ENCODE measurements at regions not wholly inside any gene's neighbourhood (a gene's known extent, or its start where the extent isn't known, plus 50 kb on each side); places are given as distances from the start of the nearest gene placed in this dataset.

GRCh38 chr1:48089356-48089891, 92.2 kb upstream of the TRABD2B start:
- no peaks in the 10 kb centered on the region for H3K4me1 Mint-ChIP-seq (ENCODE audit: low read depth, unreplicated experiment)
- peaks cover 2% of the 10 kb centered on the region for H3K27me3 Mint-ChIP-seq (ENCODE audit: unreplicated experiment)
- H3K9me3 Mint-ChIP-seq (ENCODE audit: unreplicated experiment): no peaks in the 10 kb centered on the region
- no peak overlapping the region for H3K4me3 Mint-ChIP-seq (ENCODE audit: unreplicated experiment)
- no peaks in the 10 kb centered on the region for H3K36me3 Mint-ChIP-seq (ENCODE audit: unreplicated experiment)
- no peak for DNase-seq
- TF ChIP-seq CTCF (IDR thresholded peaks at IDR 0.05; ENCODE audit: partially characterized antibody, unreplicated experiment): no peak
- no peak overlapping the region for H3K27ac Mint-ChIP-seq (ENCODE audit: unreplicated experiment)

GRCh38 chr1:48084826-48085225, 87.6 kb upstream of the TRABD2B start:
- no peak overlapping the region for H3K4me3 Mint-ChIP-seq (ENCODE audit: unreplicated experiment)
- TF ChIP-seq CTCF (IDR thresholded peaks at IDR 0.05; ENCODE audit: partially characterized antibody, unreplicated experiment): no peak
- H3K27me3 Mint-ChIP-seq (ENCODE audit: unreplicated experiment): peaks cover 2% of the 10 kb centered on the region
- no peaks in the 10 kb centered on the region for H3K4me1 Mint-ChIP-seq (ENCODE audit: low read depth, unreplicated experiment)
- H3K27ac Mint-ChIP-seq (ENCODE audit: unreplicated experiment): no peak overlapping the region
- no peak for DNase-seq
- no peaks in the 10 kb centered on the region for H3K9me3 Mint-ChIP-seq (ENCODE audit: unreplicated experiment)
- H3K36me3 Mint-ChIP-seq (ENCODE audit: unreplicated experiment): no peaks in the 10 kb centered on the region

GRCh38 chr1:48082271-48082962, 85.2 kb upstream of the TRABD2B start:
- Mint-ChIP-seq H3K36me3 (ENCODE audit: unreplicated experiment) (no peaks in the 10 kb centered on the region), H3K27me3 (ENCODE audit: unreplicated experiment) (peaks cover 2% of the 10 kb centered on the region), H3K4me3 (ENCODE audit: unreplicated experiment) (no peak overlapping the region), H3K9me3 (ENCODE audit: unreplicated experiment) (no peaks in the 10 kb centered on the region), H3K27ac (ENCODE audit: unreplicated experiment) (no peak overlapping the region), H3K4me1 (ENCODE audit: low read depth, unreplicated experiment) (no peaks in the 10 kb centered on the region)
- DNase-seq: no peak
- TF ChIP-seq CTCF (IDR thresholded peaks at IDR 0.05; ENCODE audit: partially characterized antibody, unreplicated experiment): no peak

- Mint-ChIP-seq H3K4me1 (ENCODE audit: low read depth, unreplicated experiment) (no peaks in the 10 kb centered on the region), H3K36me3 (ENCODE audit: unreplicated experiment) (no peaks in the 10 kb centered on the region), H3K27me3 (ENCODE audit: unreplicated experiment) (peaks cover 2% of the 10 kb centered on the region), H3K27ac (ENCODE audit: unreplicated experiment) (no peak overlapping the region), H3K4me3 (ENCODE audit: unreplicated experiment) (no peak overlapping the region), H3K9me3 (ENCODE audit: unreplicated experiment) (no peaks in the 10 kb centered on the region)
- DNase-seq: no peak
- no peak for TF ChIP-seq CTCF (IDR thresholded peaks at IDR 0.05; ENCODE audit: partially characterized antibody, unreplicated experiment)
Observed at GRCh38 chr1:48080331-48081255, 83.4 kb upstream of the TRABD2B start.

Measured in glutamatergic neuron (in vitro differentiated cells).